NCI-H1694 treated with DMSO at 0.1 percent for 48 hours (cell line): ENCODE measurements at regions not wholly inside any gene's neighbourhood (a gene's known extent, or its start where the extent isn't known, plus 50 kb on each side); places are given as distances from the start of the nearest gene placed in this dataset.

ENCODE experiments used
- DNase-seq: peaks from one replicate; lab custom pipeline; 2025; lab: John Stamatoyannopoulos, UW

GRCh38 chr1:95994643-95995042 lies 726.9 kb upstream of the PTBP2 start:
- DNase-seq, result no peak

- no peak for DNase-seq
These were observed 719.4 kb upstream of the PTBP2 start for GRCh38 chr1:96002201-96002600.

GRCh38 chr1:96002969-96003964 lies 718.3 kb upstream of the PTBP2 start:
- DNase-seq, result no peak

- no peak for DNase-seq
These were observed 711.7 kb upstream of the PTBP2 start for GRCh38 chr1:96009831-96010434.

GRCh38 chr1:96011606-96012005 lies 710.0 kb upstream of the PTBP2 start:
- no peak for DNase-seq

- peak; percentile 66 for DNase-seq
These were observed 705.4 kb upstream of the PTBP2 start for GRCh38 chr1:96016219-96016618.

- DNase-seq, result no peak
These were observed 701.2 kb upstream of the PTBP2 start for GRCh38 chr1:96020378-96020777.

- DNase-seq, result no peak
These were observed 696.5 kb upstream of the PTBP2 start for GRCh38 chr1:96025062-96025461.

- DNase-seq, result no peak
These were observed 693.5 kb upstream of the PTBP2 start for GRCh38 chr1:96028071-96028470.

GRCh38 chr1:96030312-96030711 lies 691.3 kb upstream of the PTBP2 start:
- DNase-seq, result no peak

GRCh38 chr1:96034006-96034405 lies 687.6 kb upstream of the PTBP2 start:
- no peak for DNase-seq

- DNase-seq, result no peak
These were observed 684.8 kb upstream of the PTBP2 start for GRCh38 chr1:96036763-96037162.

- no peak for DNase-seq
These were observed 682.9 kb upstream of the PTBP2 start for GRCh38 chr1:96038636-96039035.

- DNase-seq, result no peak
These were observed 681.7 kb upstream of the PTBP2 start for GRCh38 chr1:96039910-96040309.

GRCh38 chr1:96041470-96041869 lies 680.1 kb upstream of the PTBP2 start:
- no peak for DNase-seq

- DNase-seq, result no peak
These were observed 672.9 kb upstream of the PTBP2 start for GRCh38 chr1:96048572-96049212.

GRCh38 chr1:96049759-96050409 lies 671.7 kb upstream of the PTBP2 start:
- no peak for DNase-seq

GRCh38 chr1:96059276-96059675 lies 662.3 kb upstream of the PTBP2 start:
- DNase-seq, result no peak

GRCh38 chr1:96059736-96060135 lies 661.8 kb upstream of the PTBP2 start:
- DNase-seq, result no peak

GRCh38 chr1:96060621-96061020 lies 661.0 kb upstream of the PTBP2 start:
- no peak for DNase-seq

- DNase-seq, result no peak
These were observed 649.6 kb upstream of the PTBP2 start for GRCh38 chr1:96072021-96072420.

- no peak for DNase-seq
These were observed 648.5 kb upstream of the PTBP2 start for GRCh38 chr1:96073100-96073499.
